ENCODE measurements at regions not wholly inside any gene's neighbourhood (a gene's known extent, or its start where the extent isn't known, plus 50 kb on each side); places are given as distances from the start of the nearest gene placed in this dataset.
"Not testable (repeated sequence)": the region's sequence is repeated elsewhere in the genome, so short reads cannot be mapped to it uniquely, and the experiment has no call there.

DNA sequence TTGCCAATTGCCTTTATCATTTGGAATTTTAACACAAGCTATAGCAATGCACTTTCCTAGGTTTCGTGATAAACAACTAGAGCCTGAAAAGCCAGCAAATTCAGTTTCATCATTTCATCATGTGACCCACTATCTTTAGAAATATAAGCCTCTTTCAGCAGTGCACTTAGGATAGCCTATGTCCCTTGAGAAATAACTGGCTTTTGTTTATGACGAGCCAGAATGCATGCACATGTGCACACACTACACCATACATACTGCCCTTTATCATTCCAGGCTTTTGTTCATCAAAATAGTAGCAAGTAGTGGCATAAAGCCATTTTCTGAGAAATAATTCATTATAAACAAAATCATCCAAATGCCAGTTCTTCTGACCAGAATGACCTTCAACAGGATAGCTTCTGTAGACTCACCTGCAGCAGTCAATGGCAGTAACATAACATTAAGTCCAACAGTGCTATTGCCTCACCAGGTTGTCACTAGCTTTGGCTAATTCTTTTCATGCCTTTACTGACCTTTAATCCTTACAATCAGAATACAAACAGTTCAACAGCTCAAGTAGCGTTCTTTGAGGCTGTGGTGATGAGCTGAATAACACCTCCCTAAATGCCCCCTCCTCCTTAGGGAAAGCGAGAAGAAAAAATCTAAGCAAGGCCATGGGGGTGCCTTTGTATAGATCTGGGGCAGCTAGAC, 132.3 kb upstream of the SMARCA2 start:
- DNase-seq (ENCODE audit: extremely low spot score, unreplicated experiment) = no peak
- no peak overlapping the region for H3K27ac Mint-ChIP-seq (ENCODE audit: unreplicated experiment)
- no peaks in the 10 kb centered on the region for H3K27me3 Mint-ChIP-seq (ENCODE audit: unreplicated experiment)
- TF ChIP-seq, protein P1, sequence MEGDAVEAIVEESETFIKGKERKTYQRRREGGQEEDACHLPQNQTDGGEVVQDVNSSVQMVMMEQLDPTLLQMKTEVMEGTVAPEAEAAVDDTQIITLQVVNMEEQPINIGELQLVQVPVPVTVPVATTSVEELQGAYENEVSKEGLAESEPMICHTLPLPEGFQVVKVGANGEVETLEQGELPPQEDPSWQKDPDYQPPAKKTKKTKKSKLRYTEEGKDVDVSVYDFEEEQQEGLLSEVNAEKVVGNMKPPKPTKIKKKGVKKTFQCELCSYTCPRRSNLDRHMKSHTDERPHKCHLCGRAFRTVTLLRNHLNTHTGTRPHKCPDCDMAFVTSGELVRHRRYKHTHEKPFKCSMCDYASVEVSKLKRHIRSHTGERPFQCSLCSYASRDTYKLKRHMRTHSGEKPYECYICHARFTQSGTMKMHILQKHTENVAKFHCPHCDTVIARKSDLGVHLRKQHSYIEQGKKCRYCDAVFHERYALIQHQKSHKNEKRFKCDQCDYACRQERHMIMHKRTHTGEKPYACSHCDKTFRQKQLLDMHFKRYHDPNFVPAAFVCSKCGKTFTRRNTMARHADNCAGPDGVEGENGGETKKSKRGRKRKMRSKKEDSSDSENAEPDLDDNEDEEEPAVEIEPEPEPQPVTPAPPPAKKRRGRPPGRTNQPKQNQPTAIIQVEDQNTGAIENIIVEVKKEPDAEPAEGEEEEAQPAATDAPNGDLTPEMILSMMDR (IDR thresholded peaks at IDR 0.05) = no peak
- H3K36me3 Mint-ChIP-seq (ENCODE audit: unreplicated experiment) = no peaks in the 10 kb centered on the region
- H3K4me3 Mint-ChIP-seq (ENCODE audit: unreplicated experiment) = no peak overlapping the region
- no peaks in the 10 kb centered on the region for H3K4me1 Mint-ChIP-seq (ENCODE audit: unreplicated experiment)
- no peaks in the 10 kb centered on the region for H3K9me3 Mint-ChIP-seq (ENCODE audit: unreplicated experiment)

DNA sequence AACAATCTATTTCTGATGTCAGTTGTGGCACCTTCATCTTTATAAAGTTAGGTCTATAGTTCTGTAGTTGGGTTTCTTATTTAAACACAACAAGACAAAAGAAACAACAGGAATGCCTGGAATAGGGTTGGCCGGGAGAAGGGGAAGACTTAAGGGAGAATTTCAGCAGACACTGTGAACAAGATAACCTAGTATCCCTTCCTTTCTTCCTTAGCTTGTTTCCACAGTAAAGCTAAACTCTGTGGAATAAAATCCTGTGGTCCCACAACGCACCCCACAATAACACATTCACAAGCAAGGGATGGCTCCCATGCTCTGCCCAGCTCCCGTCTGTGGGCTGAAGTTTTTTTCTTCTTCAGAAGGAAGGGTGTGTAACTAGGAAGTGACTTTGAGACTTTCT, 124.9 kb upstream of the SMARCA2 start:
- DNase-seq (ENCODE audit: extremely low spot score, unreplicated experiment) = no peak
- no peaks in the 10 kb centered on the region for H3K4me1 Mint-ChIP-seq (ENCODE audit: unreplicated experiment)
- no peaks in the 10 kb centered on the region for H3K27me3 Mint-ChIP-seq (ENCODE audit: unreplicated experiment)
- H3K36me3 Mint-ChIP-seq (ENCODE audit: unreplicated experiment) = no peaks in the 10 kb centered on the region
- H3K9me3 Mint-ChIP-seq (ENCODE audit: unreplicated experiment) = no peaks in the 10 kb centered on the region
- no peak overlapping the region for H3K4me3 Mint-ChIP-seq (ENCODE audit: unreplicated experiment)
- TF ChIP-seq, protein P1 (IDR thresholded peaks at IDR 0.05) = no peak
- H3K27ac Mint-ChIP-seq (ENCODE audit: unreplicated experiment) = no peak overlapping the region

DNA sequence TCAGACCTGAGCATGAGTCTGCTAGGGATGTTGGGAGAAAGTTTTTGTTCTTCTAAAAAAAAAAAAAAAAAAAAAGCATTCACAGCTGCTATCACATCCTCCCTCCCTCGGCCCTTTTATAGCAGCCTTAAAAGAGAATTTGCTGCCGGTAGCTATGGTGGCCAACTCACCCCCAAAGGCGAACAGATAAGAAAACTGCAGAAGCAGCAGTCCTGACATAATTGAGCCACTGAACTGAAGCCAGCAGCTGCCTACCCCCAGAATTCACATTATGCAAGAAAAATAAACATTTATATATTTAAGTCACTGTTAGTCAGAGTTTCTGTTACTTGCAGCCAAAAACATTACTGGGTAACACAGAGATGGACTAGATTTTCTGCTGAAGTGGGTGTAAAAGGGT, 124.3 kb upstream of the SMARCA2 start:
- Mint-ChIP-seq H3K36me3 (ENCODE audit: unreplicated experiment) (no peaks in the 10 kb centered on the region), H3K4me3 (ENCODE audit: unreplicated experiment) (no peak overlapping the region), H3K27ac (ENCODE audit: unreplicated experiment) (no peak overlapping the region), H3K9me3 (ENCODE audit: unreplicated experiment) (no peaks in the 10 kb centered on the region), H3K27me3 (ENCODE audit: unreplicated experiment) (no peaks in the 10 kb centered on the region), H3K4me1 (ENCODE audit: unreplicated experiment) (no peaks in the 10 kb centered on the region)
- TF ChIP-seq, protein P1 (IDR thresholded peaks at IDR 0.05) = no peak
- DNase-seq (ENCODE audit: extremely low spot score, unreplicated experiment) = no peak

GRCh38 chr9:1903080-1903704, 112.0 kb upstream of the SMARCA2 start:
- not testable (repeated sequence) for H3K4me1 Mint-ChIP-seq (ENCODE audit: unreplicated experiment); H3K27me3 Mint-ChIP-seq (ENCODE audit: unreplicated experiment); H3K36me3 Mint-ChIP-seq (ENCODE audit: unreplicated experiment); H3K4me3 Mint-ChIP-seq (ENCODE audit: unreplicated experiment); H3K27ac Mint-ChIP-seq (ENCODE audit: unreplicated experiment); DNase-seq (ENCODE audit: extremely low spot score, unreplicated experiment)
- peaks cover 22% of the 10 kb centered on the region for H3K9me3 Mint-ChIP-seq (ENCODE audit: unreplicated experiment)

DNA sequence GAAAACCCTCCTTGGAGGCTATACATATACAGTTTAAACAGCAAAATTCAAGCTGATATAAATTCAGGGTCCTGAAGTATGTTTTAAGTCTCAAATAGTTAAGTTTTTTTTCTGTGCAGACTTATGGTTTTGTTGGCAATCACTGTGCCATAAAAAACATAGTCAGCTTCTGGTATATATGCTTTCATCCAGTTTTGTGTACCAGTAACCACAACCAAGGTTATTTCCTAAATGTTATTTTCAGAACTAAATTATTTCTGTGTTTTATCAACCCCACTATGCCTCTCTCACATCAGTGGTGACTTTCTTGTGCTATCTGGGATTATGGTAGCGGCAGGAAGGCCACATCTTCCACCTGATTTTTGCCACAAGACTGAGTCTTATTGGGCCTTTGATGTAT, 107.7 kb upstream of the SMARCA2 start:
- TF ChIP-seq, protein P1 (IDR thresholded peaks at IDR 0.05) = no peak
- Mint-ChIP-seq H3K9me3 (ENCODE audit: unreplicated experiment) (peaks cover 8% of the 10 kb centered on the region), H3K27ac (ENCODE audit: unreplicated experiment) (no peak overlapping the region), H3K36me3 (ENCODE audit: unreplicated experiment) (no peaks in the 10 kb centered on the region), H3K27me3 (ENCODE audit: unreplicated experiment) (no peaks in the 10 kb centered on the region), H3K4me1 (ENCODE audit: unreplicated experiment) (no peaks in the 10 kb centered on the region), H3K4me3 (ENCODE audit: unreplicated experiment) (no peak overlapping the region)
- no peak for DNase-seq (ENCODE audit: extremely low spot score, unreplicated experiment)

Measured in osteocyte (in vitro differentiated cells).